NK-92 (cell line): ENCODE measurements at regions not wholly inside any gene's neighbourhood (a gene's known extent, or its start where the extent isn't known, plus 50 kb on each side); places are given as distances from the start of the nearest gene placed in this dataset.
"Not testable (repeated sequence)": the region's sequence is repeated elsewhere in the genome, so short reads cannot be mapped to it uniquely, and the experiment has no call there.

Source experiments
- DNase-seq: peaks from one replicate; lab custom pipeline; 2025; ENCODE audit not compliant: unreplicated experiment; lab: John Stamatoyannopoulos, UW

GRCh38 chr10:64283621-64284020 lies 762.4 kb downstream of the REEP3 start:
- DNase-seq, result no peak

- no peak for DNase-seq
Measured at GRCh38 chr10:64286533-64286932, 765.3 kb downstream of the REEP3 start.

- DNase-seq, result no peak
Measured at GRCh38 chr10:64288404-64288803, 767.2 kb downstream of the REEP3 start.

GRCh38 chr10:64303566-64303965 lies 782.4 kb downstream of the REEP3 start:
- DNase-seq, result no peak

GRCh38 chr10:64306729-64307327 lies 785.6 kb downstream of the REEP3 start:
- no peak for DNase-seq

GRCh38 chr10:64312876-64313275 lies 791.7 kb downstream of the REEP3 start:
- no peak for DNase-seq

GRCh38 chr10:64313967-64314366 lies 792.8 kb downstream of the REEP3 start:
- no peak for DNase-seq

- no peak for DNase-seq
Measured at GRCh38 chr10:64316416-64316815, 795.2 kb downstream of the REEP3 start.

GRCh38 chr10:64316833-64317232 lies 795.6 kb downstream of the REEP3 start:
- DNase-seq, result no peak

- no peak for DNase-seq
Measured at GRCh38 chr10:64320448-64320847, 799.2 kb downstream of the REEP3 start.

GRCh38 chr10:64329510-64329909 lies 808.3 kb downstream of the REEP3 start:
- no peak for DNase-seq

- no peak for DNase-seq
Measured at GRCh38 chr10:64332551-64332950, 811.4 kb downstream of the REEP3 start.

GRCh38 chr10:64334084-64334483 lies 812.9 kb downstream of the REEP3 start:
- DNase-seq, result no peak

GRCh38 chr10:64344211-64344610 lies 823.0 kb downstream of the REEP3 start:
- no peak for DNase-seq

GRCh38 chr10:64345856-64346255 lies 824.7 kb downstream of the REEP3 start:
- no peak for DNase-seq

GRCh38 chr10:64346389-64346788 lies 825.2 kb downstream of the REEP3 start:
- no peak for DNase-seq

- DNase-seq, result no peak
Measured at GRCh38 chr10:64350665-64351064, 829.5 kb downstream of the REEP3 start.

- no peak for DNase-seq
Measured at GRCh38 chr10:64358907-64359306, 837.7 kb downstream of the REEP3 start.

GRCh38 chr10:64360240-64360639 lies 839.0 kb downstream of the REEP3 start:
- DNase-seq, result not testable (repeated sequence)

- no peak for DNase-seq
Measured at GRCh38 chr10:64363687-64364086, 842.5 kb downstream of the REEP3 start.

- DNase-seq, result no peak
Measured at GRCh38 chr10:64365663-64366062, 844.5 kb downstream of the REEP3 start.

GRCh38 chr10:64368298-64368697 lies 847.1 kb downstream of the REEP3 start:
- DNase-seq, result no peak
